HCT116 (cell line): ENCODE measurements at regions not wholly inside any gene's neighbourhood (a gene's known extent, or its start where the extent isn't known, plus 50 kb on each side); places are given as distances from the start of the nearest gene placed in this dataset.

Source experiments
- ATAC-seq: fragments of 200-7000 bp; cut with Tn5 transposase; 2 replicates; pipeline ENCODE4 v1.9.1; 2020; ENCODE audit warnings: mild to moderate bottlenecking, moderate library complexity
- BruUV-seq: library from RNA; stranded (reverse); fragments of 400-500 nt; replicated peaks from 2 replicates; lab custom pipeline; 2021; lab: Mats Ljungman, UMichigan
- CTCF ChIA-PET: fragments of 300-600 bp; sonication (Branson Sonifier 250); formaldehyde crosslinking; loops from one replicate; lab custom pipeline; 2021; ENCODE audit warnings: antibody characterized with exemption; lab: Charles Lee
- POLR2A ChIA-PET: fragments of 300-600, 350-600 bp; sonication (Branson Sonifier 250); formaldehyde crosslinking; loops from one replicate; lab custom pipeline; 2021; ENCODE audit warnings: antibody characterized with exemption; lab: Charles Lee
- RAD21 ChIA-PET, 2 experiments: fragments of 300-600 bp; sonication (Branson Sonifier 250); formaldehyde crosslinking; loops; one replicate each; lab custom pipeline; 2023; ENCODE audit warnings: low total read pairs in 2 of 2; ENCODE audit not compliant: uncharacterized antibody in 2 of 2, unreplicated experiment in 2 of 2, low non-redundant PET in 1 of 2; lab: Charles Lee
- DNase-seq: peaks from one replicate; pipeline ENCODE4 v3.0.0-alpha.2; 2010; ENCODE audit warnings: low read depth, low spot score
- H2AFZ ChIP-seq: fragments of 200-600 bp; shearing (Covaris generic), sonication (generic); 2 replicates; pipeline ENCODE4 v1.6.1; 2017; ENCODE audit warnings: low read depth, mixed run types, mixed read lengths, antibody characterized with exemption, low read length; ENCODE audit not compliant: poor library complexity, severe bottlenecking
- H3K27ac ChIP-seq: 2 replicates; pipeline ENCODE4 v1.5.1; 2012; ENCODE audit warnings: low read depth, low read length
- H3K27me3 ChIP-seq: fragments of 200-600 bp; sonication (generic); 2 replicates; pipeline ENCODE4 v1.6.1; 2016; ENCODE audit warnings: mixed run types, low read length, mixed read lengths; ENCODE audit not compliant: insufficient read depth
- H3K36me3 ChIP-seq, 2 experiments: fragments of 200-500 bp in 1 of 2; fragments of 200-600 bp in 1 of 2; sonication (Bioruptor generic) in 1 of 2; sonication (generic) in 1 of 2; 2 replicates each; pipeline versions ENCODE4 v1.5.1 to v1.6.1; 2014 to 2016; ENCODE audit warnings: low read length in 2 of 2, inconsistent platforms in 1 of 2, mixed read lengths in 1 of 2, mixed run types in 1 of 2; ENCODE audit not compliant: insufficient read depth in 2 of 2, control insufficient read depth in 1 of 2
- H3K4me1 ChIP-seq, 2 experiments: fragments of 200-600 bp in 1 of 2; sonication (generic) in 1 of 2; 2 replicates each; pipeline versions ENCODE4 v1.5.1 to v1.6.1; 2012 to 2017; ENCODE audit warnings: low read length in 2 of 2, inconsistent platforms in 1 of 2, mild to moderate bottlenecking in 1 of 2, mixed read lengths in 1 of 2, mixed run types in 1 of 2, moderate library complexity in 1 of 2; ENCODE audit not compliant: insufficient read depth in 2 of 2, control insufficient read depth in 1 of 2
- H3K4me2 ChIP-seq: fragments of 200-600 bp; sonication (generic); 2 replicates; pipeline ENCODE4 v1.6.1; 2017; ENCODE audit warnings: mixed run types, low read length, mixed read lengths
- H3K4me3 ChIP-seq, 2 experiments: fragments of 200-600 bp in 1 of 2; sonication (generic) in 1 of 2; replicated peaks in 1 of 2; 2 replicates each; pipeline ENCODE4 v1.5.1; 2011 to 2016; ENCODE audit warnings: low read length in 2 of 2, control low read depth in 1 of 2, low read depth in 1 of 2, mild to moderate bottlenecking in 1 of 2, mixed read lengths in 1 of 2, mixed run types in 1 of 2
- H3K79me2 ChIP-seq: fragments of 200-600 bp; sonication (generic); 2 replicates; pipeline ENCODE4 v1.6.1; 2017; ENCODE audit warnings: mild to moderate bottlenecking, mixed run types, low read length, moderate library complexity, mixed read lengths; ENCODE audit not compliant: insufficient read depth
- H3K9ac ChIP-seq: fragments of 200-600 bp; sonication (generic); 2 replicates; pipeline ENCODE4 v1.6.1; 2016; ENCODE audit warnings: low read length, mixed read lengths
- H3K9me2 ChIP-seq: fragments of 200-600 bp; sonication (generic), shearing (Covaris generic); 2 replicates; pipeline ENCODE4 v1.6.1; 2017; ENCODE audit warnings: mixed run types, mild to moderate bottlenecking, moderate library complexity; ENCODE audit not compliant: insufficient read depth
- H3K9me3 ChIP-seq, 2 experiments: fragments of 200-500 bp in 1 of 2; fragments of 200-600 bp in 1 of 2; sonication (Bioruptor generic) in 1 of 2; sonication (generic) in 1 of 2; 2 replicates each; pipeline ENCODE4 v1.6.1; 2014 to 2017; ENCODE audit warnings: low read length in 2 of 2, mixed read lengths in 2 of 2, inconsistent platforms in 1 of 2, low read depth in 1 of 2, mild to moderate bottlenecking in 1 of 2, mixed run types in 1 of 2, moderate library complexity in 1 of 2; ENCODE audit not compliant: control insufficient read depth in 1 of 2, insufficient read depth in 1 of 2
- H4K20me1 ChIP-seq: fragments of 200-600 bp; sonication (generic), shearing (Covaris generic); 2 replicates; pipeline ENCODE4 v1.6.1; 2017; ENCODE audit warnings: mixed run types, mild to moderate bottlenecking, moderate library complexity; ENCODE audit not compliant: insufficient read depth
- ATF3 ChIP-seq: IDR thresholded peaks from 2 replicates; pipeline ENCODE4 v1.6.1; 2012
- CBX3 ChIP-seq: IDR thresholded peaks from 2 replicates; pipeline ENCODE4 v1.6.1; 2012; ENCODE audit warnings: low read depth
- CEBPB ChIP-seq: IDR thresholded peaks from 2 replicates; pipeline ENCODE4 v1.6.1; 2012; ENCODE audit warnings: low read depth
- CTCF ChIP-seq, 3 experiments: fragments of 200-600 bp in 1 of 3; sonication (generic) in 1 of 3; IDR thresholded peaks in 2 of 3; conservative IDR thresholded peaks in 1 of 3; 2 replicates each; pipeline ENCODE4 v1.5.1; 2012 to 2017; ENCODE audit warnings: low read depth in 2 of 3, low read length in 2 of 3, antibody characterized with exemption in 1 of 3, borderline replicate concordance in 1 of 3, control low read depth in 1 of 3, mild to moderate bottlenecking in 1 of 3, mixed read lengths in 1 of 3, mixed run types in 1 of 3, moderate library complexity in 1 of 3; ENCODE audit not compliant: insufficient read depth in 1 of 3
- EGR1 ChIP-seq: IDR thresholded peaks from 2 replicates; pipeline ENCODE4 v1.6.1; 2012; ENCODE audit warnings: low read depth
- ELF1 ChIP-seq: IDR thresholded peaks from 2 replicates; pipeline ENCODE4 v1.6.1; 2012; ENCODE audit warnings: low read depth, borderline replicate concordance
- FOSL1 ChIP-seq: IDR thresholded peaks from 2 replicates; pipeline ENCODE4 v1.6.1; 2012; ENCODE audit warnings: low read depth
- MAX ChIP-seq: IDR thresholded peaks from 2 replicates; pipeline ENCODE4 v1.6.1; 2012
- POLR2A ChIP-seq: IDR thresholded peaks from 2 replicates; pipeline ENCODE4 v1.7.0; 2011; ENCODE audit warnings: borderline replicate concordance; ENCODE audit not compliant: insufficient read depth, insufficient read length; ENCODE audit errors: extremely low read depth
- POLR2AphosphoS5 ChIP-seq: IDR thresholded peaks from 2 replicates; pipeline ENCODE4 v1.6.1; 2011; ENCODE audit warnings: mild to moderate bottlenecking, low read depth, low read length, moderate library complexity
- RAD21 ChIP-seq: IDR thresholded peaks from 2 replicates; pipeline ENCODE4 v1.6.1; 2012; ENCODE audit warnings: low read depth, mild to moderate bottlenecking
- REST ChIP-seq: IDR thresholded peaks from 2 replicates; pipeline ENCODE4 v1.6.1; 2012; ENCODE audit warnings: low read depth
- SP1 ChIP-seq: IDR thresholded peaks from 2 replicates; pipeline ENCODE4 v1.6.1; 2012; ENCODE audit warnings: low read depth
- TCF7L2 ChIP-seq: IDR thresholded peaks from 2 replicates; pipeline ENCODE4 v1.7.0; 2011; ENCODE audit warnings: borderline replicate concordance, inconsistent platforms; ENCODE audit not compliant: insufficient read depth, insufficient read length; ENCODE audit errors: extremely low read depth
- YY1 ChIP-seq: IDR thresholded peaks from 2 replicates; pipeline ENCODE4 v1.6.1; 2011; ENCODE audit warnings: low read length, low read depth, moderate library complexity, mild to moderate bottlenecking; ENCODE audit not compliant: insufficient replicate concordance; ENCODE audit errors: extremely low read depth
- ZFX ChIP-seq: fragments of 450-650 bp; IDR thresholded peaks from 2 replicates; pipeline ENCODE4 v1.6.1; 2017
- intact Hi-C: fragments of 100-400 bp; cut with micrococcal nuclease; formaldehyde crosslinking; loops from 2 replicates; pipeline ENCODE4 v1.10.0; 2022

- TF ChIP-seq REST: no peak
- no peak for TF ChIP-seq CBX3
- no peak for TF ChIP-seq TCF7L2
- no peak for TF ChIP-seq FOSL1
- TF ChIP-seq SP1: no peak
- no peak for TF ChIP-seq ZFX
- no peak for DNase-seq
- Histone ChIP-seq H3K4me1 (no peaks in the 10 kb centered on the region), H3K9ac (no peak overlapping the region), H3K27me3 (no peaks in the 10 kb centered on the region), H3K9me2 (no peaks in the 10 kb centered on the region), H3K4me2 (no peak overlapping the region), H3K4me3 (no peak overlapping the region), H3K27ac (no peak overlapping the region), H4K20me1 (no peaks in the 10 kb centered on the region), H3K36me3 (no peaks in the 10 kb centered on the region), H2AFZ (no peak overlapping the region), H3K79me2 (no peaks in the 10 kb centered on the region), H3K9me3 (no peaks in the 10 kb centered on the region)
- intact Hi-C loops: no loop called here
- ChIA-PET CTCF (no interaction called here), RAD21 (no interaction called here), POLR2A (no interaction called here)
- ATAC-seq: no peak
- BruUV-seq: no TSS peak
Measured at GRCh38 chr20:24124951-24125650, 136.5 kb upstream of the GGTLC1 start.

GRCh38 chr20:24124003-24124402 is 135.4 kb upstream of the GGTLC1 start:
- no peaks in the 10 kb centered on the region for H3K4me1 ChIP-seq
- no peak overlapping the region for H3K27ac ChIP-seq
- RAD21 ChIA-PET: no interaction called here
- H3K4me2 ChIP-seq: no peak overlapping the region
- H3K9me2 ChIP-seq: no peaks in the 10 kb centered on the region
- no peak overlapping the region for H3K4me3 ChIP-seq
- DNase-seq: no peak
- H3K79me2 ChIP-seq: no peaks in the 10 kb centered on the region
- no peaks in the 10 kb centered on the region for H4K20me1 ChIP-seq
- POLR2A ChIA-PET: no interaction called here
- no peak overlapping the region for H2AFZ ChIP-seq
- no TSS peak for BruUV-seq
- H3K36me3 ChIP-seq: no peaks in the 10 kb centered on the region
- no peaks in the 10 kb centered on the region for H3K9me3 ChIP-seq
- H3K9ac ChIP-seq: no peak overlapping the region
- no peak for ATAC-seq
- no peaks in the 10 kb centered on the region for H3K27me3 ChIP-seq
- intact Hi-C loops: no loop called here
- CTCF ChIA-PET: no interaction called here
- no peak for TF ChIP-seq ATF3
- no peak for TF ChIP-seq FOSL1
- no peak for TF ChIP-seq CTCF (IDR thresholded peaks at IDR 0.05 in 2 of 3, conservative IDR thresholded peaks at IDR 0.05 in 1 of 3; ENCODE audit: borderline replicate concordance in 1 of 3, insufficient read depth in 1 of 3, low read depth in 2 of 3, low read length in 2 of 3)
- TF ChIP-seq RAD21: no peak
- TF ChIP-seq EGR1: no peak
- TF ChIP-seq TCF7L2: no peak
- TF ChIP-seq POLR2AphosphoS5: no peak
- no peak for TF ChIP-seq POLR2A
- TF ChIP-seq YY1: no peak
- TF ChIP-seq CEBPB: no peak
- TF ChIP-seq CBX3: no peak
- no peak for TF ChIP-seq ELF1
- TF ChIP-seq MAX: no peak
